Fibroblast of lung (primary cell): ENCODE measurements at regions not wholly inside any gene's neighbourhood (a gene's known extent, or its start where the extent isn't known, plus 50 kb on each side); places are given as distances from the start of the nearest gene placed in this dataset.

ENCODE experiments used
- DNase-seq, 2 donors: peaks; one replicate each; pipeline versions ENCODE4 v3.0.0 to v3.0.0-alpha.2; 2010; ENCODE audit warnings: low read depth in 2 of 2
- H2AFZ ChIP-seq: 2 replicates; pipeline ENCODE4 v1.5.1; 2012; ENCODE audit warnings: low read length, control low read depth, inconsistent platforms
- H3K27ac ChIP-seq: 2 replicates; pipeline ENCODE4 v1.5.1; 2011; ENCODE audit warnings: low read length, control low read depth; ENCODE audit not compliant: insufficient read depth
- H3K27me3 ChIP-seq: 2 replicates; pipeline ENCODE4 v1.5.1; 2011; ENCODE audit warnings: mild to moderate bottlenecking, low read length; ENCODE audit not compliant: control insufficient read depth, insufficient read depth
- H3K36me3 ChIP-seq: 2 replicates; pipeline ENCODE4 v1.5.1; 2011; ENCODE audit warnings: low read length; ENCODE audit not compliant: control insufficient read depth, insufficient read depth
- H3K4me1 ChIP-seq: 2 replicates; pipeline ENCODE4 v1.5.1; 2011; ENCODE audit warnings: low read length; ENCODE audit not compliant: control insufficient read depth, insufficient read depth; ENCODE audit errors: extremely low read depth
- H3K4me2 ChIP-seq: 2 replicates; pipeline ENCODE4 v1.5.1; 2011; ENCODE audit warnings: low read length, control low read depth; ENCODE audit not compliant: insufficient read depth; ENCODE audit errors: extremely low read depth
- H3K4me3 ChIP-seq, 4 experiments: fragments of 200-600 bp in 1 of 4; sonication (generic) in 1 of 4; replicated peaks in 1 of 4; 2 replicates each; pipeline ENCODE4 v1.5.1; 2011 to 2016; ENCODE audit warnings: low read length in 4 of 4, low read depth in 3 of 4, mild to moderate bottlenecking in 3 of 4, control low read depth in 2 of 4, inconsistent platforms in 1 of 4, mixed read lengths in 1 of 4; ENCODE audit not compliant: insufficient read depth in 1 of 4; ENCODE audit errors: control extremely low read depth in 1 of 4
- H3K79me2 ChIP-seq: 2 replicates; pipeline ENCODE4 v1.5.1; 2012; ENCODE audit warnings: mild to moderate bottlenecking, low read length, inconsistent platforms; ENCODE audit not compliant: control insufficient read depth, insufficient read depth
- H3K9ac ChIP-seq: 2 replicates; pipeline ENCODE4 v1.5.1; 2011; ENCODE audit warnings: mild to moderate bottlenecking, low read length, control low read depth; ENCODE audit not compliant: insufficient read depth
- H3K9me3 ChIP-seq: 2 replicates; pipeline ENCODE4 v1.5.1; 2012; ENCODE audit warnings: low read depth, low read length; ENCODE audit not compliant: control insufficient read depth, insufficient read depth
- H4K20me1 ChIP-seq: 2 replicates; pipeline ENCODE4 v1.5.1; 2011; ENCODE audit warnings: low read length; ENCODE audit not compliant: control insufficient read depth, insufficient read depth; ENCODE audit errors: extremely low read depth
- CTCF ChIP-seq, 2 donors: IDR thresholded peaks in 1 of 2; conservative IDR thresholded peaks in 1 of 2; 1 replicate in 1 of 2; 2 replicates in 1 of 2; pipeline ENCODE4 v1.5.1; 2011 to 2012; ENCODE audit warnings: low read length in 2 of 2, control low read depth in 1 of 2, inconsistent platforms in 1 of 2, low read depth in 1 of 2, mild to moderate bottlenecking in 1 of 2
- EZH2 ChIP-seq: IDR thresholded peaks from 2 replicates; pipeline ENCODE4 v1.5.1; 2012; ENCODE audit warnings: low read length, control low read depth, mild to moderate bottlenecking; ENCODE audit errors: missing control alignments

- TF ChIP-seq EZH2 (no peak), CTCF (conservative IDR thresholded peaks at IDR 0.05 in 1 of 2, IDR thresholded peaks at IDR 0.05 in 1 of 2; ENCODE audit: low read depth in 1 of 2, low read length in 2 of 2) (peak in 1 of 2 donors; percentile 37)
- no peak for DNase-seq
- no peak overlapping the region for H3K9ac ChIP-seq
- no peak overlapping the region for H3K4me2 ChIP-seq
- H3K79me2 ChIP-seq, result no peaks in the 10 kb centered on the region
- peaks cover 6% of the 10 kb centered on the region for H3K4me1 ChIP-seq
- H4K20me1 ChIP-seq, result no peaks in the 10 kb centered on the region
- H3K36me3 ChIP-seq, result no peaks in the 10 kb centered on the region
- no peak overlapping the region for H2AFZ ChIP-seq
- peaks cover 17% of the 10 kb centered on the region for H3K27me3 ChIP-seq
- no peaks in the 10 kb centered on the region for H3K9me3 ChIP-seq
- no peak overlapping the region for H3K4me3 ChIP-seq
- H3K27ac ChIP-seq, result no peak overlapping the region
These were observed 73.1 kb upstream of the SPATA12 start for GRCh38 chr3:56987238-56987895.

GRCh38 chr3:56986347-56986746, 74.1 kb upstream of the SPATA12 start:
- Histone ChIP-seq H3K27ac (no peak overlapping the region), H3K4me2 (no peak overlapping the region), H3K9me3 (no peaks in the 10 kb centered on the region), H3K27me3 (peaks cover 17% of the 10 kb centered on the region), H2AFZ (no peak overlapping the region), H3K9ac (no peak overlapping the region), H4K20me1 (no peaks in the 10 kb centered on the region), H3K4me3 (no peak overlapping the region), H3K36me3 (no peaks in the 10 kb centered on the region), H3K4me1 (peaks cover 13% of the 10 kb centered on the region), H3K79me2 (no peaks in the 10 kb centered on the region)
- TF ChIP-seq EZH2 (no peak), CTCF (conservative IDR thresholded peaks at IDR 0.05 in 1 of 2, IDR thresholded peaks at IDR 0.05 in 1 of 2; ENCODE audit: low read depth in 1 of 2, low read length in 2 of 2) (no peak)
- no peak for DNase-seq

- peak; percentile 47 to 53 for DNase-seq
- no peaks in the 10 kb centered on the region for H3K36me3 ChIP-seq
- no peak overlapping the region for H3K9ac ChIP-seq
- no peak overlapping the region for H3K4me3 ChIP-seq
- no peaks in the 10 kb centered on the region for H3K79me2 ChIP-seq
- H4K20me1 ChIP-seq, result no peaks in the 10 kb centered on the region
- peaks cover 15% of the 10 kb centered on the region for H3K4me1 ChIP-seq
- no peaks in the 10 kb centered on the region for H3K9me3 ChIP-seq
- H3K4me2 ChIP-seq, result no peak overlapping the region
- peak; percentile 23 to 26 for TF ChIP-seq CTCF (conservative IDR thresholded peaks at IDR 0.05 in 1 of 2, IDR thresholded peaks at IDR 0.05 in 1 of 2; ENCODE audit: low read depth in 1 of 2, low read length in 2 of 2)
- no peak for TF ChIP-seq EZH2
- H2AFZ ChIP-seq, result no peak overlapping the region
- H3K27ac ChIP-seq, result no peak overlapping the region
- peaks cover 14% of the 10 kb centered on the region for H3K27me3 ChIP-seq
These were observed 74.6 kb upstream of the SPATA12 start for GRCh38 chr3:56985878-56986277.
